Coronary artery (tissue), 2 donors: ENCODE measurements at regions not wholly inside any gene's neighbourhood (a gene's known extent, or its start where the extent isn't known, plus 50 kb on each side); places are given as distances from the start of the nearest gene placed in this dataset.
"Not testable (repeated sequence)": the region's sequence is repeated elsewhere in the genome, so short reads cannot be mapped to it uniquely, and the experiment has no call there.

ENCODE experiments used
- DNase-seq: peaks from one replicate; pipeline ENCODE4 v3.0.0-alpha.2; 2017; ENCODE audit warnings: low spot score
- H3K27ac ChIP-seq, 2 donors: fragments of 200-600 bp; sonication (generic); one replicate each; pipeline ENCODE4 v1.5.1; 2016 to 2019
- H3K4me3 ChIP-seq: fragments of 200-600 bp; sonication (generic); 2 replicates; pipeline ENCODE4 v1.5.1; 2016; ENCODE audit warnings: mild to moderate bottlenecking, moderate library complexity
- CTCF ChIP-seq: fragments of 200-600 bp; sonication (generic); IDR thresholded peaks from one replicate; pipeline ENCODE4 v1.5.1; 2019; ENCODE audit warnings: antibody characterized with exemption

- no peak for TF ChIP-seq CTCF
- no peak overlapping the region for H3K4me3 ChIP-seq
- no peak for DNase-seq
- H3K27ac ChIP-seq, result no peak overlapping the region
These were observed 884.5 kb upstream of the EPHA5 start for GRCh38 chr4:66554826-66555225.

- H3K27ac ChIP-seq, DNase-seq, H3K4me3 ChIP-seq: not testable (repeated sequence)
These were observed 875.0 kb upstream of the EPHA5 start for GRCh38 chr4:66545301-66545700.

GRCh38 chr4:66544281-66544680 lies 874.0 kb upstream of the EPHA5 start:
- Histone ChIP-seq H3K4me3 (no peak overlapping the region), H3K27ac (no peak overlapping the region)
- no peak for DNase-seq
- TF ChIP-seq CTCF, result no peak

- TF ChIP-seq CTCF, result no peak
- no peak for DNase-seq
- Histone ChIP-seq H3K27ac (no peak overlapping the region), H3K4me3 (no peak overlapping the region)
These were observed 869.5 kb upstream of the EPHA5 start for GRCh38 chr4:66539745-66540144.

- DNase-seq, result no peak
- Histone ChIP-seq H3K27ac (no peak overlapping the region), H3K4me3 (no peak overlapping the region)
- TF ChIP-seq CTCF, result no peak
These were observed 854.5 kb upstream of the EPHA5 start for GRCh38 chr4:66524781-66525180.

- Histone ChIP-seq H3K27ac (no peak overlapping the region), H3K4me3 (no peak overlapping the region)
- no peak for DNase-seq
- no peak for TF ChIP-seq CTCF
These were observed 852.0 kb upstream of the EPHA5 start for GRCh38 chr4:66522244-66522643.

- no peak for TF ChIP-seq CTCF
- no peak for DNase-seq
- no peak overlapping the region for H3K4me3 ChIP-seq
- H3K27ac ChIP-seq, result no peak overlapping the region
These were observed 846.7 kb upstream of the EPHA5 start for GRCh38 chr4:66516940-66517339.

- Histone ChIP-seq H3K4me3 (no peak overlapping the region), H3K27ac (no peak overlapping the region)
- no peak for TF ChIP-seq CTCF
- DNase-seq, result no peak
These were observed 836.7 kb upstream of the EPHA5 start for GRCh38 chr4:66506985-66507384.
